CD14-positive monocyte (primary cell): ENCODE measurements at regions not wholly inside any gene's neighbourhood (a gene's known extent, or its start where the extent isn't known, plus 50 kb on each side); places are given as distances from the start of the nearest gene placed in this dataset.

Experiments used
- DNase-seq, 3 donors: peaks; one replicate each; pipeline ENCODE4 v3.0.0-alpha.2; 2011 to 2022
- H2AFZ ChIP-seq: 2 replicates; pipeline ENCODE4 v1.6.0; 2012; ENCODE audit warnings: mild to moderate bottlenecking, low read depth, low read length, inconsistent platforms; ENCODE audit not compliant: insufficient read depth, poor library complexity, severe bottlenecking
- H3K27ac ChIP-seq, 2 donors: 1 replicate in 1 of 2; 2 replicates in 1 of 2; pipeline ENCODE4 v1.5.1; 2012 to 2013; ENCODE audit warnings: low read length in 2 of 2, control low read depth in 1 of 2, inconsistent platforms in 1 of 2, low read depth in 1 of 2, mild to moderate bottlenecking in 1 of 2
- H3K27me3 ChIP-seq, 2 donors: one replicate each; pipeline versions ENCODE4 v1.6.0 to v1.6.1; 2011 to 2013; ENCODE audit warnings: low read length in 2 of 2; ENCODE audit not compliant: control insufficient read depth in 2 of 2, insufficient read depth in 2 of 2
- H3K36me3 ChIP-seq, 2 donors: replicated peaks in 1 of 2; 1 replicate in 1 of 2; 2 replicates in 1 of 2; pipeline versions ENCODE4 v1.5.1 to v1.6.1; 2012 to 2013; ENCODE audit warnings: low read length in 2 of 2, control low read depth in 1 of 2, inconsistent platforms in 1 of 2, mild to moderate bottlenecking in 1 of 2; ENCODE audit not compliant: insufficient read depth in 2 of 2, control insufficient read depth in 1 of 2
- H3K4me1 ChIP-seq, 2 donors: 1 replicate in 1 of 2; 2 replicates in 1 of 2; pipeline versions ENCODE4 v1.5.1 to v1.6.1; 2012 to 2013; ENCODE audit warnings: low read length in 2 of 2, control low read depth in 1 of 2, inconsistent platforms in 1 of 2, mild to moderate bottlenecking in 1 of 2, moderate library complexity in 1 of 2; ENCODE audit not compliant: insufficient read depth in 2 of 2, control insufficient read depth in 1 of 2
- H3K4me2 ChIP-seq: replicated peaks from 2 replicates; pipeline ENCODE3; 2012; ENCODE audit warnings: low read length, moderate library complexity, mild to moderate bottlenecking; ENCODE audit not compliant: poor library complexity, severe bottlenecking; ENCODE audit errors: extremely low read depth
- H3K4me3 ChIP-seq, 3 experiments: fragments of 200-600 bp in 1 of 3; sonication (generic) in 1 of 3; replicated peaks in 1 of 3; 1 replicate in 2 of 3; 2 replicates in 1 of 3; pipeline ENCODE4 v1.5.1; 2011 to 2013; ENCODE audit warnings: low read length in 3 of 3, mild to moderate bottlenecking in 3 of 3, control low read depth in 2 of 3, low read depth in 2 of 3, inconsistent platforms in 1 of 3, moderate library complexity in 1 of 3
- H3K79me2 ChIP-seq: 2 replicates; pipeline ENCODE4 v1.6.0; 2012; ENCODE audit warnings: mild to moderate bottlenecking, control low read depth, inconsistent platforms, low read length, moderate library complexity; ENCODE audit not compliant: insufficient read depth
- H3K9ac ChIP-seq: 2 replicates; pipeline ENCODE4 v1.6.0; 2017; ENCODE audit warnings: low read length, mild to moderate bottlenecking; ENCODE audit not compliant: insufficient read depth, poor library complexity, severe bottlenecking
- H3K9me3 ChIP-seq, 2 donors: replicated peaks in 1 of 2; 1 replicate in 1 of 2; 2 replicates in 1 of 2; pipeline versions ENCODE4 v1.5.1 to v1.6.1; 2012 to 2013; ENCODE audit warnings: low read length in 2 of 2, control low read depth in 1 of 2; ENCODE audit not compliant: control insufficient read depth in 1 of 2, insufficient read depth in 1 of 2
- H4K20me1 ChIP-seq: 2 replicates; pipeline ENCODE4 v1.6.0; 2012; ENCODE audit warnings: mild to moderate bottlenecking, low read length, control low read depth, moderate library complexity; ENCODE audit not compliant: insufficient read depth
- H3K27ac Mint-ChIP-seq, 7 donors: one replicate each; pipeline ENCODE4 v1.8.0; 2020; ENCODE audit warnings: mild to moderate bottlenecking in 7 of 7, mixed read lengths in 7 of 7, moderate library complexity in 6 of 7, inconsistent platforms in 2 of 7
- H3K27me3 Mint-ChIP-seq, 3 donors: one replicate each; pipeline ENCODE4 v1.8.0; 2021 to 2022; ENCODE audit warnings: low read depth in 3 of 3, mild to moderate bottlenecking in 3 of 3, mixed read lengths in 3 of 3, moderate library complexity in 3 of 3, inconsistent platforms in 1 of 3
- H3K36me3 Mint-ChIP-seq, 2 donors: one replicate each; pipeline ENCODE4 v1.8.0; 2020; ENCODE audit warnings: mixed read lengths in 2 of 2, inconsistent platforms in 1 of 2, mild to moderate bottlenecking in 1 of 2
- H3K4me1 Mint-ChIP-seq: one replicate; pipeline ENCODE4 v1.8.0; 2020; ENCODE audit warnings: mild to moderate bottlenecking, mixed read lengths
- H3K4me3 Mint-ChIP-seq, 2 donors: one replicate each; pipeline ENCODE4 v1.8.0; 2020; ENCODE audit warnings: mild to moderate bottlenecking in 2 of 2, mixed read lengths in 2 of 2, moderate library complexity in 1 of 2
- H3K9me3 Mint-ChIP-seq, 7 donors: one replicate each; pipeline ENCODE4 v1.8.0; 2020 to 2022; ENCODE audit warnings: mixed read lengths in 7 of 7, mild to moderate bottlenecking in 6 of 7, moderate library complexity in 6 of 7, inconsistent platforms in 2 of 7
- WGBS: methylation state at CpG from one replicate; pipeline ENCODE4 v1.1.5; 2013; ENCODE audit warnings: missing lambda C conversion rate; ENCODE audit not compliant: insufficient coverage; 5-methylcytosine and 5-hydroxymethylcytosine counted together
- intact Hi-C, 2 donors: fragments of 100-400 bp; cut with micrococcal nuclease; formaldehyde crosslinking; loops; one replicate each; pipeline versions ENCODE4 v1.15.0 to v1.15.1; 2023
- TF ChIP-seq, protein P1 (sequence below): fragments of 200-600 bp; IDR thresholded peaks from one replicate; pipeline ENCODE4 v1.8.0; 2022; ENCODE audit warnings: antibody characterized with exemption, mild to moderate bottlenecking

DNA sequence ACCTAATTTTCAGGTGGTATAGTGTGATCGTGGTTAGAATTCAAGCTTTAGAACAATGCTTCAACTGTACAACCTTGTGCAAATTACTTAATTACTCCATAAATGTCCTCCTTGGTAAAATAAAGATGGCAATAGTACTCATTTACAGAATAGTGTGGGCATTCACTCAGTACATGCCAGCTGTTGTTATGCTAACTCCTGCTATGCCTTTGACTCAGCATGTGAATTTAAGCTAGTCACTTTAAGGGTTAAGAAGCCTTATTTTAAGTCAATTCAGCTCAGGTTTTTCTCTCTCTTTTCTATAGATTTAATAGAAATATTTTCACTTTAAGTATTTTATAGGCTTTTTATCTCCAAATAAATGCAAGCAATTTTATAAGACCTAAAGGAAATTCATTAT is 335.6 kb upstream of the ITGA1 start:
- TF ChIP-seq, protein P1, sequence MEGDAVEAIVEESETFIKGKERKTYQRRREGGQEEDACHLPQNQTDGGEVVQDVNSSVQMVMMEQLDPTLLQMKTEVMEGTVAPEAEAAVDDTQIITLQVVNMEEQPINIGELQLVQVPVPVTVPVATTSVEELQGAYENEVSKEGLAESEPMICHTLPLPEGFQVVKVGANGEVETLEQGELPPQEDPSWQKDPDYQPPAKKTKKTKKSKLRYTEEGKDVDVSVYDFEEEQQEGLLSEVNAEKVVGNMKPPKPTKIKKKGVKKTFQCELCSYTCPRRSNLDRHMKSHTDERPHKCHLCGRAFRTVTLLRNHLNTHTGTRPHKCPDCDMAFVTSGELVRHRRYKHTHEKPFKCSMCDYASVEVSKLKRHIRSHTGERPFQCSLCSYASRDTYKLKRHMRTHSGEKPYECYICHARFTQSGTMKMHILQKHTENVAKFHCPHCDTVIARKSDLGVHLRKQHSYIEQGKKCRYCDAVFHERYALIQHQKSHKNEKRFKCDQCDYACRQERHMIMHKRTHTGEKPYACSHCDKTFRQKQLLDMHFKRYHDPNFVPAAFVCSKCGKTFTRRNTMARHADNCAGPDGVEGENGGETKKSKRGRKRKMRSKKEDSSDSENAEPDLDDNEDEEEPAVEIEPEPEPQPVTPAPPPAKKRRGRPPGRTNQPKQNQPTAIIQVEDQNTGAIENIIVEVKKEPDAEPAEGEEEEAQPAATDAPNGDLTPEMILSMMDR = no peak
- Histone ChIP-seq H3K27me3 (no peaks in the 10 kb centered on the region), H3K36me3 (no peaks in the 10 kb centered on the region), H3K9ac (no peak overlapping the region), H3K79me2 (no peaks in the 10 kb centered on the region), H3K9me3 (no peaks in the 10 kb centered on the region), H3K27ac (no peak overlapping the region), H2AFZ (no peak overlapping the region), H3K4me2 (no peak overlapping the region), H4K20me1 (no peaks in the 10 kb centered on the region), H3K4me1 (no peaks in the 10 kb centered on the region), H3K4me3 (no peak overlapping the region)
- Mint-ChIP-seq H3K36me3 (no peaks in the 10 kb centered on the region), H3K4me3 (no peak overlapping the region), H3K9me3 (peaks cover 0 to 3% (median 0%) of the 10 kb centered on the region in 7 donors), H3K27ac (no peak overlapping the region), H3K4me1 (no peaks in the 10 kb centered on the region), H3K27me3 (no peaks in the 10 kb centered on the region)
- DNase-seq = no peak
- intact Hi-C loops = no loop called here
- WGBS = no CpG with 5 or more reads among the region's 1 CpG

DNA sequence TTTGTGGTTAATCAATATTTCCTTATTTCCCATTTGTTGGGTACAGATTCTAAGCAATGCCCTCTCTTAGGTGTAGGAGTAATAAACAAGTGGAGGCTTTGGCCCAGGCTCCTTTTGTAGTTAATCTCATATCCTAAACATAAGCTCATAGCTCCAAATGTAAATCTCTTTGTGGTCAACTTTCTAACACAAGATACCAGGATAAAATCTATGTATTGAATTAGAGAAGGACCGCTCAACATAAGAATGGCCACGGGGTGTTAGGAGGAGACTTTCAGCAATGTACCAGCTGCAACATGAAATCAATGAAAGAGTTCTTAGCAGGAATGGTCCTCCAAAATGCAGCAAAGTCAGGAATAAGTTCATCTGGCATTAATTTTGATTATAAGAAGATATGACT is 334.5 kb upstream of the ITGA1 start:
- Mint-ChIP-seq H3K4me3 (no peak overlapping the region), H3K4me1 (no peaks in the 10 kb centered on the region), H3K36me3 (no peaks in the 10 kb centered on the region), H3K27me3 (no peaks in the 10 kb centered on the region), H3K27ac (no peak overlapping the region), H3K9me3 (no peaks in the 10 kb centered on the region)
- TF ChIP-seq, protein P1 = no peak
- Histone ChIP-seq H3K27ac (no peak overlapping the region), H3K9me3 (no peaks in the 10 kb centered on the region), H3K9ac (no peak overlapping the region), H3K27me3 (no peaks in the 10 kb centered on the region), H3K79me2 (no peaks in the 10 kb centered on the region), H3K4me1 (no peaks in the 10 kb centered on the region), H3K36me3 (no peaks in the 10 kb centered on the region), H3K4me3 (no peak overlapping the region), H4K20me1 (no peaks in the 10 kb centered on the region), H2AFZ (no peak overlapping the region), H3K4me2 (no peak overlapping the region)
- DNase-seq = no peak
- intact Hi-C loops = no loop called here
- WGBS = 33% methylated on average over 1 of the region's 2 CpGs
